Muscle of leg (tissue), 3 donors: ENCODE measurements at regions not wholly inside any gene's neighbourhood (a gene's known extent, or its start where the extent isn't known, plus 50 kb on each side); places are given as distances from the start of the nearest gene placed in this dataset.

Experiments used
- DNase-seq: peaks from one replicate; pipeline ENCODE4 v3.0.0; 2013
- H3K27ac ChIP-seq: one replicate; pipeline ENCODE4 v1.5.1; 2013; ENCODE audit warnings: mild to moderate bottlenecking, low read length, control low read depth
- H3K27me3 ChIP-seq: one replicate; pipeline ENCODE4 v1.6.1; 2013; ENCODE audit warnings: low read length; ENCODE audit not compliant: control insufficient read depth, insufficient read depth
- H3K36me3 ChIP-seq: one replicate; pipeline ENCODE4 v1.6.1; 2013; ENCODE audit warnings: low read length; ENCODE audit not compliant: control insufficient read depth, insufficient read depth
- H3K4me1 ChIP-seq: one replicate; pipeline ENCODE4 v1.6.1; 2013; ENCODE audit warnings: low read length; ENCODE audit not compliant: control insufficient read depth, insufficient read depth
- H3K4me3 ChIP-seq: one replicate; pipeline ENCODE4 v1.5.1; 2013; ENCODE audit warnings: low read length, control low read depth
- H3K9me3 ChIP-seq: replicated peaks from 2 replicates; pipeline ENCODE4 v1.6.1; 2013; ENCODE audit warnings: low read depth, low read length; ENCODE audit not compliant: control insufficient read depth
- WGBS: methylation state at CpG from one replicate; pipeline ENCODE4 v1.1.5; 2013; ENCODE audit warnings: missing lambda C conversion rate; ENCODE audit not compliant: insufficient coverage; 5-methylcytosine and 5-hydroxymethylcytosine counted together

DNA sequence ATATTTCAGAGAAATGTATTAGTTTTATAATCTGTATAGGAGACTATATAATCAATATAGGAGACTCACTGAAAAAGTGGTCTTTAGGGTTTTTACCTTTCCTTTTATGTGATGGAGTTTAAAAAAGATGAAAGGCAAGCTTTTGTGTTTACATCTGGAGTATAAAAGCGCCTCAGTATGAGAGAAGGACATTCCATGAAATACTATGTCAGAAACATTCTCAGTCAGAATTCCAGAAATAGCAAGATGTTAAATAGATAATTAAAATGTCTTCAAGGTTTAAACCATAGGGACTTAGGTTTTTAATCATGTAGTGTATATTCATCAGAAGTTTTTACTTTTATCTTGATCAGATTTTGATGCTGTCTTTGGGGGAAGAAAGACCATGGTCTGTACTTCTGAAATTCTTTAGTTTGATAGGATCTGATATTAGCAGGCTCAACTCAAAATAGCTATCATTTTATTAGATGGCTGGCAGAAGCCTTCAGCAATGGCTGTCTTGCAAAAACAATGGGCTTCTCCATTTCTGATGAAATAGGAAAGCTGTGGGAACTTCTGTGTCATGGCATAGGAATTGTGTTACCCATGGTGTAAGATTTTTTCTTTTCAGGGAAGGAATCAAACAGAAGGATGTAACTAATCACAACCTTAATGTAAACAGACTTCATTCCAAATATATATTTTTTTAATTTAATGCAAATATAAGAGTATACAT is 209.6 kb upstream of the PLSCR5 start:
- WGBS = no CpG with 5 or more reads among the region's 1 CpG
- Histone ChIP-seq H3K36me3 (no peaks in the 10 kb centered on the region), H3K4me3 (no peak overlapping the region), H3K9me3 (no peaks in the 10 kb centered on the region), H3K27ac (no peak overlapping the region), H3K27me3 (no peaks in the 10 kb centered on the region), H3K4me1 (no peaks in the 10 kb centered on the region)
- no peak for DNase-seq

DNA sequence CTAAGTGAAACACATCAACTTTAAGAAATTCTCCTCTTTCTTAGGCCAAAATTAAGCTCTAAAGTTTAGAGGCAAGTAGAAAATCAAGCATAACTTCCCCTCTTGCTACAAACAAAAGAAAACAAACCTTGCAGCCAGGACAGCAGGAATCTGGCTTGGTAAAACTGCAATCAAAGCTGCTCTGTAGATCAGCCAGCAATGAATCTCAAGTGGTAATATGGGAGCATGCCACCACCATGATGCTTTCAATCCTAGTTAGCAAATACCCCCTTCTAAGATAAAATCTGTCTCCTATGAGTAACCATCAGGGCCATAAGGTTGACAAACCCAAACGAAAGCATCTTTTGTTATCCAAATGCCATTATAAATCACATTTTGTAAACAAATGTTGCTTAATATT is 208.3 kb upstream of the PLSCR5 start:
- H3K4me3 ChIP-seq = no peak overlapping the region
- H3K36me3 ChIP-seq = no peaks in the 10 kb centered on the region
- WGBS = no CpG with 5 or more reads among the region's 1 CpG
- DNase-seq = no peak
- no peak overlapping the region for H3K27ac ChIP-seq
- H3K27me3 ChIP-seq = no peaks in the 10 kb centered on the region
- H3K9me3 ChIP-seq = no peaks in the 10 kb centered on the region
- no peaks in the 10 kb centered on the region for H3K4me1 ChIP-seq

DNA sequence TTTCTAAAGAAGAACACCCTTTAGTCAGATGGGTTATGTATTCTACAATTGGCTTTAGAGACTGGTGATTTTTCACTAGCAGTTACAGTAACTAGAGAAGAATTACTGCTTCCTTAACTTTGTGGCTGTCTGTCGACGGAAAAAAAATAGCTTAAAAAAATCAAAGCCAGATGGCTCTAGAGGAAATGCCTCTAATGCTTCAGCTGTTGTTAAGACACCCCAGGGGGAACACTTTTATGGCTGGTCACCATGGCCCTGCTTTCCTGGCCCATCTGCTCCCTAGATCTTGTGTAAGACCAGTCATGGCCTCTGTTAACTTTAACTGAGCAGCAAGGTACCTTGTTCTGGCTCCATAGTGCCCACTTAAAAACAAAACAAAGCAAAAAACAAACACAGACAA is 198.6 kb upstream of the PLSCR5 start:
- WGBS = 0% methylated on average over 2 of the region's 2 CpGs
- no peak overlapping the region for H3K4me3 ChIP-seq
- H3K9me3 ChIP-seq = no peaks in the 10 kb centered on the region
- no peaks in the 10 kb centered on the region for H3K27me3 ChIP-seq
- DNase-seq = peak; percentile 64
- no peaks in the 10 kb centered on the region for H3K4me1 ChIP-seq
- no peaks in the 10 kb centered on the region for H3K36me3 ChIP-seq
- H3K27ac ChIP-seq = no peak overlapping the region

DNA sequence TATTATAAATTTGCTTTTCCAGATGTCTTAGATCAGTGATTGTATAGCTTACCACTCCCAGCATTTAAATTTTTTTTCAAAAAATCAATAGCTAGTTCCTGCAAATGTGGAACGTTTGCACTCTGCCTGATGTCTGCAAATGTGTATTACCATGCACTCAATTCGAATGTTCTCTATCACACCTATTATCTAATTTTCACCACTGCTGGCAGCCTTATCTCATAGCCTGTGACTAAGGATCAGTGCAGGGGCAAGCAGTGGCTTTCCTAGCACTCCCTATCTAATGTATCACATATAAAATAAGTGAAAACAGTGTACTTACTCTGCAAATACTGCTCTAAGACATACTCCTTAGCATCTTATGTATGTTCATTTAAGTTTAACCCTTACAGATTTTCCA is 196.3 kb upstream of the PLSCR5 start:
- DNase-seq = no peak
- Histone ChIP-seq H3K36me3 (no peaks in the 10 kb centered on the region), H3K9me3 (no peaks in the 10 kb centered on the region), H3K4me3 (no peak overlapping the region), H3K27me3 (no peaks in the 10 kb centered on the region), H3K4me1 (no peaks in the 10 kb centered on the region), H3K27ac (no peak overlapping the region)
- WGBS = 0% methylated on average over 1 of the region's 2 CpGs

DNA sequence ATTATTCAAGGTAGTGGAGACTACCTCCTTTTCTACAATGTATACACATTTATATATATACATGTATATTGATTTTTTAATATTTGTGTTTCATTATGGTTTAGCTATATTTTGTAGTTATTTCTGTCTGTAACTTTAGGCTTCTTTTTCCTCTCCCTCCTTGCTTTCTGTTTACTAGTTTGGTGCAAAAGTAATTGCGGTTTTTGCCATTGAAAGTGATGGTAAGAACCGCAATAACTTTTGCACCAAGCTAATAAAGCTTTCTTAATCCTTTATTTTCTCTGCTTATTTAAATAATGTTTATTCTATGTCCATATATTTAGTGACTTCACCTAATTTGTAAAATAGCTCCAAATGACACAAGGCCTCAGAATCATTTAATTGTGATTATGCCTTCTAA is 195.3 kb upstream of the PLSCR5 start:
- Histone ChIP-seq H3K4me3 (no peak overlapping the region), H3K4me1 (no peaks in the 10 kb centered on the region), H3K9me3 (no peaks in the 10 kb centered on the region), H3K36me3 (no peaks in the 10 kb centered on the region), H3K27me3 (no peaks in the 10 kb centered on the region), H3K27ac (no peak overlapping the region)
- no peak for DNase-seq
- WGBS = no CpG with 5 or more reads among the region's 2 CpGs

DNA sequence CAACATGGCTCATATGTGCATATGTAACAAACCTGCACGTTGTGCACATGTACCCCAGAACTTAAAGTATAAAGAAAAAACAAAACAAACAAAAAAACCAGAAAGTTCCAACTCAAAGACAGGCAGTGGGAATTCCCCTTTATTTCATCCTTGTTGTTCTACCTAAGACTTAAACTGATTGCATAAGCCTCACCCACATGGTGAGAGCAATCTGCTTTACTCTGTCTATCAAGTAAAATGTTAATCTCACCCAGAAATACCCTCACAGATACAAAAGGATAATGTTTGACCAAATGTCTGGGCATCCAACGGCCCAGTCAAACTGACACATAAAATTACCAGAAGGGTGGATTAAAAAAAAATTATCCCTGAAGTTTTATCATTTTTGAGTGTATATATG is 190.9 kb upstream of the PLSCR5 start:
- WGBS = no CpG with 5 or more reads among the region's 2 CpGs
- Histone ChIP-seq H3K9me3 (no peaks in the 10 kb centered on the region), H3K36me3 (no peaks in the 10 kb centered on the region), H3K27me3 (no peaks in the 10 kb centered on the region), H3K27ac (no peak overlapping the region), H3K4me1 (no peaks in the 10 kb centered on the region), H3K4me3 (no peak overlapping the region)
- DNase-seq = no peak

DNA sequence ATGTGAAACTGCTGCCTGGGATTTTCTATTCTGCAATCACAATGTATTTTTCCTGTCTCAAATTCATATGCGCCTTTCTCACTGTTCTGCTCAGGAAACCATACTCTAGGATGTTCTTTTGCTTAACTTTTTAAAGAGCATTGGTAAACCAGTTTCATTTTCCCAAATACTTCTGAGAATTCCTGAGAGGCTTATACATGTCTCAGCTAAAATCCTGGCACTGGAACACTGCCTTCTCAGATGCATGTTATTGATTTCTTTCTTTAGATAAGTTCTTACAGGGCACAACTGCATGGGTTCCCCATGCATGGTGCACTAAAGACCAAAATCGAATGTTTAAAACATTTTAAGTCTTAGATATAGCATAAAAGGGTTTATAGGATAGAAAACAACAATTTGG is 178.3 kb upstream of the PLSCR5 start:
- Histone ChIP-seq H3K36me3 (no peaks in the 10 kb centered on the region), H3K4me3 (no peak overlapping the region), H3K27me3 (no peaks in the 10 kb centered on the region), H3K4me1 (no peaks in the 10 kb centered on the region), H3K27ac (no peak overlapping the region), H3K9me3 (no peaks in the 10 kb centered on the region)
- WGBS = no CpG with 5 or more reads among the region's 2 CpGs
- DNase-seq = no peak

DNA sequence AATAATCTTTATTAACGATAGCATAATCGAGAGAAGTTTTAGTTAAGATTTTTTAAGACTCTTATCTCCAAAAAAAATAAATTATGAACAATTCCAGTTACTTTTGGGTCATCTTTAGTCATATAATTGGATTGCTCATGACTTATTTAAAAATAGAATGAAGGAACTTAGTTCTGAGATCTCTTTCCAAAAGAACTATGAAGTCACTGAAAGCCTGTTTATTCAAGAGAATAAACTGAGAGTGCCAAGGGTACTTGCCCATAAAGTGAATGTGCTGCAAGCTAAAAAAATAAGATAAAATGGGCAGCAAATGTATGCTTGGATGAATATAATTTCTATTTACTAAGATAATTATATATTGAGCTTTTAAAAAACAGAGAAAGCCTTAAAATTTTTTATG is 176.5 kb upstream of the PLSCR5 start:
- DNase-seq = no peak
- Histone ChIP-seq H3K27me3 (no peaks in the 10 kb centered on the region), H3K4me1 (no peaks in the 10 kb centered on the region), H3K27ac (no peak overlapping the region), H3K9me3 (no peaks in the 10 kb centered on the region), H3K36me3 (no peaks in the 10 kb centered on the region), H3K4me3 (no peak overlapping the region)
- WGBS = no CpG with 5 or more reads among the region's 2 CpGs

DNA sequence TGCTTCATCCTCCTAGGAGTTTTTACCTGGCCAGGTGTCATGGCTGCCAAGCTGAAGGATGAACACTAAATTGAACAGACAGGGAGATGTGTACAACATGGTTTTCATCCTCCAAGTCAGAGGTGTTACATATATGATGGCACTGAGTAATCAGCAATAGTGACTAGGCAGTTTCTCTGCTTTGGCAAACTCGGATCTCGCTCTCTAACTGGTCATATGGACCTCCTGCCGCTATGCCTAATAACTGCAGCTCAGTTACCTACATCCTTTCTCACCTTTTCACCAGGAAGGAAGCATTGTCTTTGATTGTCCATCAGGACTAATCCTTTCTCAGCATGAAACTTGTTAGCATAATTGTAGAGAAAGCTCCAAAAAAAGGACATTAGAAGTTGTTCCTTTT is 175.9 kb upstream of the PLSCR5 start:
- Histone ChIP-seq H3K9me3 (no peaks in the 10 kb centered on the region), H3K4me1 (no peaks in the 10 kb centered on the region), H3K36me3 (no peaks in the 10 kb centered on the region), H3K27me3 (no peaks in the 10 kb centered on the region), H3K4me3 (no peak overlapping the region), H3K27ac (no peak overlapping the region)
- no CpG with 5 or more reads among the region's 3 CpGs for WGBS
- DNase-seq = no peak

DNA sequence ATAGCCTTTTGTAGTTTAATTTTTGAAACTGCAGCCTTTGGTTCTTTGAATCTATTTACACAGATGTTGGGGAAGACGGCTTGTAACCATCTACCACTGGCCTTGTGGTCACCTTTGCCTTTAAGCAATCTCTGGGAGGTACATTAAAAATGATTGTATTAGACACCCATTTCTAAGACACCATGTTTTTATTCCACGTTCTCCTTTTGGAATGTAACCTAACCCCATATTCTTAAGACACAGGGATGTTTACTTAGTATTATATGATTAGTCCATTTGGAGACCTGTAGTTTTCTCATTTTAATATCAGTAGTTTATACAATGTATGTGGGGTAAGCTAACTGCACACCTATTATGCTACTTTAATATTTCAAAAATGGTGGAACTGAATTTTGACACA is 175.1 kb upstream of the PLSCR5 start:
- Histone ChIP-seq H3K27me3 (no peaks in the 10 kb centered on the region), H3K4me1 (no peaks in the 10 kb centered on the region), H3K36me3 (no peaks in the 10 kb centered on the region), H3K27ac (no peak overlapping the region), H3K4me3 (no peak overlapping the region), H3K9me3 (no peaks in the 10 kb centered on the region)
- DNase-seq = no peak
- WGBS = no CpG with 5 or more reads among the region's 2 CpGs

DNA sequence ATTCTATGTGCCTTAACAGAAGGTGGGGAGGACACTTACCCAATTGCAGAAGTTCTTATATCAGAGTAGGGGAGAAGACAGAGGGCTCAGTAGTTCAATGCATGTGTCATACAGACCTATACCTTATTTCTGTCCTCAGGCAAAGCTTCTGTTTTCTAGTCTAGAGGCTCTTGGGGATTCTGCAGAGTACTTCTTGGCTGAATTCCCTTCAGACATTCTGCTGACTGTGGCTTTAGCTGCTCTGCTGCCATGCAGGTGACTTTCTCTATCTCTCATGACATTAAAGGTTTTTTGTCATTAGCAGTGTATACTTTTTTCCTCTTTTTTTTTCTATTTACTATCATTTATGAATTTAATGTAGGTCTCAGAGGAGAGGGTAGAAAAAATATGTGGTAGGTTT is 172.8 kb upstream of the PLSCR5 start:
- Histone ChIP-seq H3K27me3 (no peaks in the 10 kb centered on the region), H3K4me3 (no peak overlapping the region), H3K27ac (no peak overlapping the region), H3K9me3 (no peaks in the 10 kb centered on the region), H3K36me3 (no peaks in the 10 kb centered on the region), H3K4me1 (no peaks in the 10 kb centered on the region)
- DNase-seq = no peak
